Neuronal stem cell (in vitro differentiated cells): ENCODE measurements at regions not wholly inside any gene's neighbourhood (a gene's known extent, or its start where the extent isn't known, plus 50 kb on each side); places are given as distances from the start of the nearest gene placed in this dataset.

Experiments used
- DNase-seq: peaks from one replicate; pipeline ENCODE4 v3.0.0-alpha.2; 2013; ENCODE audit warnings: low spot score
- H2AFZ ChIP-seq: one replicate; pipeline ENCODE4 v1.6.1; 2013; ENCODE audit warnings: mild to moderate bottlenecking, low read length, inconsistent platforms
- H2AK5ac ChIP-seq: 2 replicates; pipeline ENCODE4 v1.6.1; 2013; ENCODE audit warnings: low read depth, mild to moderate bottlenecking, inconsistent platforms, low read length, moderate library complexity, mixed read lengths
- H2BK120ac ChIP-seq: 2 replicates; pipeline ENCODE4 v1.6.1; 2013; ENCODE audit warnings: low read depth, mild to moderate bottlenecking, inconsistent platforms, low read length, moderate library complexity, mixed read lengths
- H2BK12ac ChIP-seq: one replicate; pipeline ENCODE4 v1.6.1; 2013; ENCODE audit warnings: low read length, inconsistent platforms
- H2BK15ac ChIP-seq: 2 replicates; pipeline ENCODE4 v1.6.1; 2013; ENCODE audit warnings: mild to moderate bottlenecking, low read length, inconsistent platforms, mixed read lengths
- H2BK5ac ChIP-seq: one replicate; pipeline ENCODE4 v1.6.1; 2013; ENCODE audit warnings: inconsistent platforms, mild to moderate bottlenecking, low read length, moderate library complexity
- H3K14ac ChIP-seq: one replicate; pipeline ENCODE4 v1.6.1; 2013; ENCODE audit warnings: low read length, inconsistent platforms
- H3K18ac ChIP-seq: 2 replicates; pipeline ENCODE4 v1.6.1; 2013; ENCODE audit warnings: low read length, inconsistent platforms
- H3K23ac ChIP-seq: 2 replicates; pipeline ENCODE4 v1.6.1; 2013; ENCODE audit warnings: low read depth, mild to moderate bottlenecking, mixed read lengths, low read length, inconsistent platforms; ENCODE audit not compliant: poor library complexity
- H3K27ac ChIP-seq: replicated peaks from 3 replicates; pipeline ENCODE4 v1.5.1; 2013; ENCODE audit warnings: low read length, inconsistent platforms
- H3K27me3 ChIP-seq, 3 experiments: 2 replicates each; pipeline ENCODE4 v1.6.1; 2013; ENCODE audit warnings: low read length in 3 of 3, mild to moderate bottlenecking in 2 of 3, inconsistent platforms in 1 of 3, low read depth in 1 of 3, mixed read lengths in 1 of 3, moderate library complexity in 1 of 3; ENCODE audit not compliant: control insufficient read depth in 3 of 3, insufficient read depth in 3 of 3
- H3K36me3 ChIP-seq, 2 donors: replicated peaks in 1 of 2; 2 replicates each; pipeline ENCODE4 v1.6.1; 2013; ENCODE audit warnings: low read length in 2 of 2; ENCODE audit not compliant: control insufficient read depth in 2 of 2, insufficient read depth in 2 of 2
- H3K4ac ChIP-seq: 2 replicates; pipeline ENCODE4 v1.6.1; 2013; ENCODE audit warnings: inconsistent platforms, mild to moderate bottlenecking, low read length, moderate library complexity
- H3K4me1 ChIP-seq, 2 donors: 1 replicate in 1 of 2; 2 replicates in 1 of 2; pipeline ENCODE4 v1.6.1; 2013; ENCODE audit warnings: low read length in 2 of 2, low read depth in 1 of 2; ENCODE audit not compliant: control insufficient read depth in 2 of 2, insufficient read depth in 1 of 2
- H3K4me2 ChIP-seq: one replicate; pipeline ENCODE4 v1.6.1; 2013; ENCODE audit warnings: mild to moderate bottlenecking, low read length, inconsistent platforms; ENCODE audit not compliant: insufficient read depth, poor library complexity, severe bottlenecking
- H3K4me3 ChIP-seq, 2 donors: 2 replicates each; pipeline ENCODE4 v1.5.1; 2013; ENCODE audit warnings: low read length in 2 of 2, mild to moderate bottlenecking in 2 of 2, inconsistent platforms in 1 of 2, moderate library complexity in 1 of 2
- H3K79me1 ChIP-seq: one replicate; pipeline ENCODE4 v1.6.1; 2013; ENCODE audit warnings: low read depth, mild to moderate bottlenecking, inconsistent platforms, low read length, moderate library complexity
- H3K9ac ChIP-seq: one replicate; pipeline ENCODE4 v1.6.1; 2013; ENCODE audit warnings: mild to moderate bottlenecking, low read depth, low read length, inconsistent platforms; ENCODE audit not compliant: poor library complexity
- H3K9me3 ChIP-seq, 2 donors: replicated peaks in 1 of 2; 2 replicates each; pipeline versions ENCODE3 to v1.6.1; 2013; ENCODE audit warnings: low read length in 2 of 2, mild to moderate bottlenecking in 2 of 2, inconsistent platforms in 1 of 2, low read depth in 1 of 2, mixed read lengths in 1 of 2, moderate library complexity in 1 of 2; ENCODE audit not compliant: control insufficient read depth in 2 of 2, insufficient read depth in 1 of 2
- H4K8ac ChIP-seq: one replicate; pipeline ENCODE4 v1.6.1; 2013; ENCODE audit warnings: low read depth, mild to moderate bottlenecking, inconsistent platforms, low read length, moderate library complexity
- H4K91ac ChIP-seq: one replicate; pipeline ENCODE4 v1.6.1; 2013; ENCODE audit warnings: low read length, low read depth, mild to moderate bottlenecking, inconsistent platforms; ENCODE audit not compliant: poor library complexity
- WGBS, 2 donors: extraction: QIAGEN DNeasy Blood & Tissue Kit; methylation state at CpG; one replicate each; pipeline ENCODE4 v1.1.7; 2013; ENCODE audit warnings: missing lambda C conversion rate in 2 of 2, mixed read lengths in 1 of 2; ENCODE audit not compliant: insufficient read length in 2 of 2, insufficient replicate concordance in 1 of 2; ENCODE audit errors: extremely low coverage in 2 of 2; 5-methylcytosine and 5-hydroxymethylcytosine counted together

DNA sequence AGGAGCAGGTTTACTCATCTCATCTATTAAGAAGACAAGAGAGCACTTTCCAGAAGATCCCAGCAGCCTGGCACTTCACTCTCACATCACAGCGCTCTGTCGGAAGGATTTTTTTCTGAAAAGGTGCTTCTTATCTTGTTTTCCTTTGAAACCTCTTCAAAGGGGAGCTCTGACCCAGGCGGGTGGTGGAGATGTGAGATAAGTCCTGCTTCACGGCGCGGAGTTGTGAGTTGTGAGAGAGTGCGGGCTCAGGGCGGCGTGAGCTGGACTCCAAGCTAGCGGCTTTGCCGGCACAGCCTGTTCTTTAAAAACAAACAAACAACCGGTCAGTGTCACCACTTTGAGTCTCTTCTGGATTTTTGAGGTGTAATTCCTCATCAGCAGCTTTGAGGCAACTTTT, 169.0 kb upstream of the ARGLU1 start:
- Histone ChIP-seq H3K4me2 (no peak overlapping the region), H3K27me3 (no peaks in the 10 kb centered on the region), H3K4me3 (no peak overlapping the region), H3K14ac (no peak overlapping the region), H2BK15ac (no peak overlapping the region), H3K36me3 (no peaks in the 10 kb centered on the region), H2BK5ac (no peak overlapping the region), H4K91ac (no peak overlapping the region), H3K79me1 (no peaks in the 10 kb centered on the region), H3K4me1 (peaks cover 0 to 3% of the 10 kb centered on the region in 2 donors), H3K27ac (no peak overlapping the region), H4K8ac (no peak overlapping the region), H2AFZ (peak overlapping the region; percentile 19), H3K4ac (no peak overlapping the region), H3K23ac (no peak overlapping the region), H2AK5ac (no peak overlapping the region), H3K9ac (no peak overlapping the region), H3K18ac (no peak overlapping the region), H3K9me3 (peaks cover 0 to 9% of the 10 kb centered on the region in 2 donors), H2BK12ac (no peak overlapping the region), H2BK120ac (no peak overlapping the region)
- WGBS, 2 donors: no CpG with 5 or more reads among the region's 12 CpGs
- no peak for DNase-seq

DNA sequence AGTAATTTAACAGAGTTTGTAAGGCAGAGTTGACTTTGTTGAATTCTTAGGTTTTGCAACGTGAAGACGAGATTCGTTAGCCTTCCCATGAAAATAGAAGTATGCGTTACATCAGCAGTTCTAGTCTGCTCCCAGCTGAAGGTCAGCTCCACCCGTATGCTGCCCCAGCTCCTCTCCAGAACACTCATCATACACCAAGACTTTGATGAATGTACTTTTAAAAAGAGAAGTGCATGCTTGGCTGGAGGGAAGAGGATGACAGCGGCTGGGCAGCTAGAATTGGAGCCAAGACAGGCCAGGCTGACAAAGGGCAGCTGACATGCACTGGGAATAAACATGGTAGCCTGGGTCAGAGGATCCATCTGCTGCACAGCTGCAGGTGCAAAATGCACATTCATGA, 166.3 kb upstream of the ARGLU1 start:
- peak overlapping the region; percentile 11 for H3K18ac ChIP-seq
- DNase-seq: no peak
- H3K14ac ChIP-seq: no peak overlapping the region
- H2BK12ac ChIP-seq: no peak overlapping the region
- no peak overlapping the region for H2BK120ac ChIP-seq
- peaks cover 0 to 3% of the 10 kb centered on the region in 2 donors for H3K4me1 ChIP-seq
- H3K4me2 ChIP-seq: no peak overlapping the region
- H3K4ac ChIP-seq: no peak overlapping the region
- no peak overlapping the region for H3K9ac ChIP-seq
- no peaks in the 10 kb centered on the region for H3K36me3 ChIP-seq
- no peaks in the 10 kb centered on the region for H3K79me1 ChIP-seq
- H3K23ac ChIP-seq: no peak overlapping the region
- no peak overlapping the region for H2AFZ ChIP-seq
- no peaks in the 10 kb centered on the region for H3K27me3 ChIP-seq
- no peak overlapping the region for H4K91ac ChIP-seq
- WGBS, 2 donors: no CpG with 5 or more reads among the region's 6 CpGs
- no peak overlapping the region for H4K8ac ChIP-seq
- no peak overlapping the region for H2AK5ac ChIP-seq
- H3K27ac ChIP-seq: no peak overlapping the region
- peaks cover 0 to 9% of the 10 kb centered on the region in 2 donors for H3K9me3 ChIP-seq
- H3K4me3 ChIP-seq: no peak overlapping the region
- H2BK15ac ChIP-seq: no peak overlapping the region
- H2BK5ac ChIP-seq: no peak overlapping the region

DNA sequence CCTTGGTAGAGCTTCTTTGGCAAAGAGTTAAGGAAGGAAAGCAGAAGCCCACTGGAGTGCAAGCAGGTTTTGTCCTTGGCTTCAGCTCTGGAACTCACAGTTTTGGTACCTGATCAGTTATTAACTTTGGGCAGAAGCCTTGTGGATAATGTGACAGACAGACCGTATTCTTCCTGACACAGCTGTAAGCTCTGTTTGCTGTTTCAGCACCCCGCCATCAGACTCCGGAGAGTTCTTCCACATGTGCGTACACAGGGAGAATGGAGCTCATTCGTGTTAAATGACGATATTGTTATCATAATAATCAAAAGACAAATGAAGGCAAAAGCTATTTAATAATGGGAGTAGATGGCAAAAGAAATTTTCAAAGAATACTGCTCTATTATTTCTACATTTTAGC, 155.1 kb upstream of the ARGLU1 start:
- Histone ChIP-seq H3K9me3 (peaks cover 0 to 4% of the 10 kb centered on the region in 2 donors), H2BK5ac (no peak overlapping the region), H2AFZ (peak overlapping the region; percentile 41), H2BK120ac (no peak overlapping the region), H3K4me1 (peaks cover 0 to 9% of the 10 kb centered on the region in 2 donors), H3K9ac (no peak overlapping the region), H2AK5ac (no peak overlapping the region), H3K4ac (no peak overlapping the region), H3K23ac (no peak overlapping the region), H3K27me3 (no peaks in the 10 kb centered on the region), H3K18ac (no peak overlapping the region), H3K79me1 (no peaks in the 10 kb centered on the region), H4K91ac (no peak overlapping the region), H4K8ac (no peak overlapping the region), H3K27ac (no peak overlapping the region), H2BK15ac (no peak overlapping the region), H3K4me2 (no peak overlapping the region), H2BK12ac (no peak overlapping the region), H3K14ac (no peak overlapping the region), H3K4me3 (no peak overlapping the region), H3K36me3 (no peaks in the 10 kb centered on the region)
- WGBS, 2 donors: no CpG with 5 or more reads among the region's 6 CpGs
- no peak for DNase-seq

DNA sequence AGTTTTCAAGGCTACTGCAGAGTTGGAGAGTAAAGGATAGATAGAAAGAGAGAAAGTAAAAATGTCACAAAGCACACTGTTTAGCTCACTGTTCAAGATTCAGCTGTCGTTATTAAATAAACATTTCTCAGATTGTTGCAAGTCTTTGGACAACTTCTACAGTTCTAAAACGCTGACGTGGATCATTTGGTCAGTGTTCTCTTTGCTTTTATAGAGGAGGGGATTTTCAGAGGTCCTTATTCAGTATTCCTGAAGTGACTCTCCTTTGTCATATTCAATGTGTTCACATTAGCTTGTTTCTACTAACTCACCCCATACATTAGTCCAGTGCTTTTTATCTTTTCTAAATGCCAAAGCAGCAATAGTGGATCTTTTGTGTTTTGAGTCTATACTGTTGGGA, 154.7 kb upstream of the ARGLU1 start:
- no peak for DNase-seq
- WGBS, 2 donors: no CpG with 5 or more reads among the region's 3 CpGs
- no peak overlapping the region for H3K27ac ChIP-seq

More for the DNA sequence above, 154.7 kb upstream of the ARGLU1 start:
- H2BK15ac ChIP-seq: no peak overlapping the region
- H4K91ac ChIP-seq: no peak overlapping the region
- no peak overlapping the region for H2BK12ac ChIP-seq
- H3K27me3 ChIP-seq: no peaks in the 10 kb centered on the region
- H3K4me1 ChIP-seq: peaks cover 0 to 9% of the 10 kb centered on the region in 2 donors
- H2AFZ ChIP-seq: peak overlapping the region; percentile 41
- no peaks in the 10 kb centered on the region for H3K79me1 ChIP-seq
- no peak overlapping the region for H3K23ac ChIP-seq
- H3K36me3 ChIP-seq: no peaks in the 10 kb centered on the region
- H2AK5ac ChIP-seq: no peak overlapping the region
- H3K4me3 ChIP-seq: no peak overlapping the region
- H3K14ac ChIP-seq: no peak overlapping the region
- H4K8ac ChIP-seq: no peak overlapping the region
- no peak overlapping the region for H3K9ac ChIP-seq
- no peak overlapping the region for H3K4me2 ChIP-seq
- peaks cover 0 to 4% of the 10 kb centered on the region in 2 donors for H3K9me3 ChIP-seq
- H2BK5ac ChIP-seq: no peak overlapping the region
- no peak overlapping the region for H2BK120ac ChIP-seq
- H3K4ac ChIP-seq: no peak overlapping the region
- no peak overlapping the region for H3K18ac ChIP-seq
